ENCODE measurements at regions not wholly inside any gene's neighbourhood (a gene's known extent, or its start where the extent isn't known, plus 50 kb on each side); places are given as distances from the start of the nearest gene placed in this dataset.

DNA sequence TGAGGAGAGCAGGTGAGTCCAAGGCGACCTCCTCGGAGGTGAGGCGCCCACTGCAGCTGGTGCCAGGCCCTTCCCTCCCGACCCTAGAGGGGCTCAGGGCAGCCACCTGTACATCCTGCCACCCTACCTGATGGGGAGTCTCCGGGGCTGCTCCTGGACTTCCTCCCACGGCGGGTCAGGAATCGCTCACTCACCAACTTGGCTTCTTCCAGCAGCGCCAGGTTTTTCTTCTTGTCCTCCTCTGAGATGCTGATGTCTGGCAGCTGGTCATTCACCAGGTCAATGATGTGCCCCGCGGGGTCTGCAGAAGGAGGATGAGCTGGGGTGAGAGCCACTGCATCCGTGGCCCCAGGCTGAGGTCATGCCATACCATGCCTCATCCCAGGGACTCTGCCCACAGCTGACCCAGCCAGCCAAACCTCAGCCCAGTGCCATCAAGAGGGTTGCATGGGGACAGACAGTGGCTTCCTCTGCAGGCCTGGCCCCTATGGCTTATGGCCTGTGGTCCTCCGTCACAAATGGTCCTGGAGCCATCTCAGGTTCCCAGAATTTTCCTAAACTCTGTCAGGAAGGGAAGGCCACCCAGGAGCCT lies 61.0 kb upstream of the LYVE1 start (continued):
- no peak for TF ChIP-seq ZNF274 (IDR thresholded peaks at IDR 0.05; ENCODE audit: borderline replicate concordance, low read depth, low read length)
- no peak for TF ChIP-seq KAT7 (CRISPR knock-in tag; IDR thresholded peaks at IDR 0.05; ENCODE audit: borderline replicate concordance)
- TF ChIP-seq POLR2B (IDR thresholded peaks at IDR 0.05; ENCODE audit: low read depth, partially characterized antibody) = no peak
- no peak for TF ChIP-seq ZNF586 (CRISPR knock-in tag; conservative IDR thresholded peaks at IDR 0.05)
- TF ChIP-seq, protein P1, sequence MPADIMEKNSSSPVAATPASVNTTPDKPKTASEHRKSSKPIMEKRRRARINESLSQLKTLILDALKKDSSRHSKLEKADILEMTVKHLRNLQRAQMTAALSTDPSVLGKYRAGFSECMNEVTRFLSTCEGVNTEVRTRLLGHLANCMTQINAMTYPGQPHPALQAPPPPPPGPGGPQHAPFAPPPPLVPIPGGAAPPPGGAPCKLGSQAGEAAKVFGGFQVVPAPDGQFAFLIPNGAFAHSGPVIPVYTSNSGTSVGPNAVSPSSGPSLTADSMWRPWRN (IDR thresholded peaks at IDR 0.05; ENCODE audit: low read depth) = no peak

DNA sequence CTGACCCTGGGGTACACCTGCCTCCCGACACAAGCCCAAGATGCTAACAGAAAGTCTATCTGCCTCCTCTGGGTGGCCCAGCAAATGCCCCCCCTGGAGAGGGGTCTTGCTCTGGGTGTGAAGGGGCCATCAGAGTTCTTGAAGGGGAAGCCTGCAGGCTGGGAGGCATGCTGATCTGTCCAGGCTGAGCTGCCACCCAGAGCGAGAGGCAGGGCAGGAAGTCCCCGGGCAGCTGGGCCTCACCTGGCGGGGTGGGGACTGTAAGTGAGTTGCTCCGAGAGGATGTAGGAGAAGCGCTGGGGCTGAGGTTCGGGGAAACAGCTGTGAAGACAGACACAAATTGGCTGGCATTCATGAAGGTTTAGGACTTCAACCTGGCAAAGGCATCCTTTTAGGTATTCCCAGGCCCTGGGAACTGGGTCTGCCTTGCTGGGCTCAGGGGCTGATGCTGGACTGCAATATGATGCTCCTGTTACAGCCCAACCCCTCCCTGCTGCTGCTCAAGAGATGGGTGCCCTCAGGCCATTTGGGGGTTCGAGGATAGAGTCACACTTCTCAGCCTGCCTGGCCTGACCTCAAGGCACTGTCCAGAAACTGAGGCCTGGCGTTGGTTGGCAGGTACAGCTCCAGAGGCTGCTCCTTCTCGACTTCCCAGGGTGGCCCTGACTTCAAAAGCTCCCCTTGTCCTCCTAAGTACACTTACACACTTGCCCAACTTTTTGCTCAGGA lies 60.2 kb upstream of the LYVE1 start:
- Histone ChIP-seq H3K4me3 (no peak overlapping the region), H2AFZ (ENCODE audit: low read depth, low read length) (no peak overlapping the region), H3K27ac (ENCODE audit: extremely low read depth, low read depth, low read length) (no peak overlapping the region), H3K36me3 (ENCODE audit: control insufficient read depth, insufficient read depth, low read length) (no peaks in the 10 kb centered on the region), H3K4me1 (replicated peaks in 1 of 2; ENCODE audit: control insufficient read depth in 2 of 2, insufficient read depth in 2 of 2, low read length in 2 of 2) (peaks cover 6% of the 10 kb centered on the region in 2 experiments; a peak in 4 of 5 replicates), H3K4me2 (ENCODE audit: insufficient read depth, low read length) (no peak overlapping the region), H3K79me2 (ENCODE audit: control insufficient read depth, insufficient read depth, low read length) (no peaks in the 10 kb centered on the region), H3K27me3 (ENCODE audit: control insufficient read depth in 2 of 2, insufficient read depth in 2 of 2, low read length in 2 of 2) (peaks cover 0 to 2% of the 10 kb centered on the region in 2 experiments; a peak in 2 of 5 replicates), H3K9me1 (ENCODE audit: control insufficient read depth, insufficient read depth, low read length) (no peaks in the 10 kb centered on the region), H3K9me3 (replicated peaks; ENCODE audit: control insufficient read depth, insufficient read depth, low read depth, low read length) (no peaks in the 10 kb centered on the region), H3K9ac (ENCODE audit: insufficient read depth in 1 of 2, low read depth in 2 of 2, low read length in 2 of 2) (no peak overlapping the region), H4K20me1 (replicated peaks; ENCODE audit: control insufficient read depth, insufficient read depth, low read length) (no peaks in the 10 kb centered on the region)
- ATAC-seq (no peak), DNase-seq (ENCODE audit: extremely low read depth in 1 of 4, low spot score in 3 of 4) (no peak), FAIRE-seq (no peak)
- TF ChIP-seq MECOM (CRISPR knock-in tag; IDR thresholded peaks at IDR 0.05) (no peak), DDX20 (tag; IDR thresholded peaks at IDR 0.05; ENCODE audit: low read depth) (no peak), RAD51 (IDR thresholded peaks at IDR 0.05; ENCODE audit: borderline replicate concordance, low read depth) (no peak), RBM22 (IDR thresholded peaks at IDR 0.05; ENCODE audit: low read depth, low read length, poor library complexity, severe bottlenecking) (no peak), PRPF4 (IDR thresholded peaks at IDR 0.05; ENCODE audit: insufficient read depth, low read depth, low read length, poor library complexity, severe bottlenecking) (no peak), NR3C1 (CRISPR knock-in tag; IDR thresholded peaks at IDR 0.05) (no peak)
- TF ChIP-seq, protein P2, sequence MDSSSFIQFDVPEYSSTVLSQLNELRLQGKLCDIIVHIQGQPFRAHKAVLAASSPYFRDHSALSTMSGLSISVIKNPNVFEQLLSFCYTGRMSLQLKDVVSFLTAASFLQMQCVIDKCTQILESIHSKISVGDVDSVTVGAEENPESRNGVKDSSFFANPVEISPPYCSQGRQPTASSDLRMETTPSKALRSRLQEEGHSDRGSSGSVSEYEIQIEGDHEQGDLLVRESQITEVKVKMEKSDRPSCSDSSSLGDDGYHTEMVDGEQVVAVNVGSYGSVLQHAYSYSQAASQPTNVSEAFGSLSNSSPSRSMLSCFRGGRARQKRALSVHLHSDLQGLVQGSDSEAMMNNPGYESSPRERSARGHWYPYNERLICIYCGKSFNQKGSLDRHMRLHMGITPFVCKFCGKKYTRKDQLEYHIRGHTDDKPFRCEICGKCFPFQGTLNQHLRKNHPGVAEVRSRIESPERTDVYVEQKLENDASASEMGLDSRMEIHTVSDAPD (CRISPR knock-in tag; IDR thresholded peaks at IDR 0.05) = no peak
- TF ChIP-seq, protein P3, sequence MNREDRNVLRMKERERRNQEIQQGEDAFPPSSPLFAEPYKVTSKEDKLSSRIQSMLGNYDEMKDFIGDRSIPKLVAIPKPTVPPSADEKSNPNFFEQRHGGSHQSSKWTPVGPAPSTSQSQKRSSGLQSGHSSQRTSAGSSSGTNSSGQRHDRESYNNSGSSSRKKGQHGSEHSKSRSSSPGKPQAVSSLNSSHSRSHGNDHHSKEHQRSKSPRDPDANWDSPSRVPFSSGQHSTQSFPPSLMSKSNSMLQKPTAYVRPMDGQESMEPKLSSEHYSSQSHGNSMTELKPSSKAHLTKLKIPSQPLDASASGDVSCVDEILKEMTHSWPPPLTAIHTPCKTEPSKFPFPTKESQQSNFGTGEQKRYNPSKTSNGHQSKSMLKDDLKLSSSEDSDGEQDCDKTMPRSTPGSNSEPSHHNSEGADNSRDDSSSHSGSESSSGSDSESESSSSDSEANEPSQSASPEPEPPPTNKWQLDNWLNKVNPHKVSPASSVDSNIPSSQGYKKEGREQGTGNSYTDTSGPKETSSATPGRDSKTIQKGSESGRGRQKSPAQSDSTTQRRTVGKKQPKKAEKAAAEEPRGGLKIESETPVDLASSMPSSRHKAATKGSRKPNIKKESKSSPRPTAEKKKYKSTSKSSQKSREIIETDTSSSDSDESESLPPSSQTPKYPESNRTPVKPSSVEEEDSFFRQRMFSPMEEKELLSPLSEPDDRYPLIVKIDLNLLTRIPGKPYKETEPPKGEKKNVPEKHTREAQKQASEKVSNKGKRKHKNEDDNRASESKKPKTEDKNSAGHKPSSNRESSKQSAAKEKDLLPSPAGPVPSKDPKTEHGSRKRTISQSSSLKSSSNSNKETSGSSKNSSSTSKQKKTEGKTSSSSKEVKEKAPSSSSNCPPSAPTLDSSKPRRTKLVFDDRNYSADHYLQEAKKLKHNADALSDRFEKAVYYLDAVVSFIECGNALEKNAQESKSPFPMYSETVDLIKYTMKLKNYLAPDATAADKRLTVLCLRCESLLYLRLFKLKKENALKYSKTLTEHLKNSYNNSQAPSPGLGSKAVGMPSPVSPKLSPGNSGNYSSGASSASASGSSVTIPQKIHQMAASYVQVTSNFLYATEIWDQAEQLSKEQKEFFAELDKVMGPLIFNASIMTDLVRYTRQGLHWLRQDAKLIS (CRISPR knock-in tag; IDR thresholded peaks at IDR 0.05) = no peak
- WGBS (ENCODE audit: insufficient coverage, low coverage, missing lambda C conversion rate) = 29% methylated on average over 7 of the region's 10 CpGs
- BruUV-seq (replicated peaks) = no TSS peak
- POLR2A ChIA-PET = interaction anchor here (0.6 kb wide), 1 partner anchor 79 kb away, joined by 3 read pairs; no protein-coding TSS in a partner anchor
- intact Hi-C loops (cut with micrococcal nuclease) (loop anchor here (10.0 kb wide), 1 partner anchor 214 kb away; no protein-coding TSS in a partner anchor), in situ Hi-C loops (cut with MboI) (no loop called here)
- CTCF ChIA-PET (ENCODE audit: low intra/inter-chr PET ratio) = no interaction called here
